Endothelial cell of umbilical vein (primary cell): ENCODE measurements at regions not wholly inside any gene's neighbourhood (a gene's known extent, or its start where the extent isn't known, plus 50 kb on each side); places are given as distances from the start of the nearest gene placed in this dataset.

Experiments
- CTCF ChIP-seq, 2 donors: IDR thresholded peaks; 1 replicate in 1 of 2; 2 replicates in 1 of 2; pipeline ENCODE4 v1.5.1; 2011; ENCODE audit warnings: low read length in 2 of 2, mild to moderate bottlenecking in 2 of 2, moderate library complexity in 2 of 2, control low read depth in 1 of 2, inconsistent platforms in 1 of 2, low read depth in 1 of 2; ENCODE audit not compliant: insufficient read depth in 1 of 2; ENCODE audit errors: extremely low read depth in 1 of 2
- EZH2 ChIP-seq: IDR thresholded peaks from 2 replicates; pipeline ENCODE4 v1.6.1; 2012; ENCODE audit warnings: borderline replicate concordance, low read depth, mild to moderate bottlenecking, moderate library complexity, low read length, inconsistent platforms; ENCODE audit not compliant: severe bottlenecking

GRCh38 chrX:128846385-128846784 lies 676.9 kb downstream of the SMARCA1 start:
- TF ChIP-seq CTCF (IDR thresholded peaks at IDR 0.05; ENCODE audit: extremely low read depth in 1 of 2, insufficient read depth in 1 of 2, low read depth in 1 of 2, low read length in 2 of 2) (no peak), EZH2 (no peak)
